Esophagus squamous epithelium (tissue), 4 donors: ENCODE measurements at regions not wholly inside any gene's neighbourhood (a gene's known extent, or its start where the extent isn't known, plus 50 kb on each side); places are given as distances from the start of the nearest gene placed in this dataset.

Source experiments
- POLR2A ChIP-seq, 4 donors: fragments of 450-650 bp; IDR thresholded peaks; one replicate each; pipeline ENCODE4 v1.6.1; 2017; ENCODE audit warnings: antibody characterized with exemption in 4 of 4, mild to moderate bottlenecking in 4 of 4, moderate library complexity in 3 of 4
- TF ChIP-seq, protein P1 (sequence below), 6 experiments: fragments of 450-650 bp in 4 of 6; fragments of 200-600 bp in 2 of 6; sonication (generic) in 2 of 6; IDR thresholded peaks; one replicate each; pipeline ENCODE4 v1.5.1; 2016 to 2019; ENCODE audit warnings: antibody characterized with exemption in 6 of 6, mild to moderate bottlenecking in 4 of 6, moderate library complexity in 4 of 6

DNA sequence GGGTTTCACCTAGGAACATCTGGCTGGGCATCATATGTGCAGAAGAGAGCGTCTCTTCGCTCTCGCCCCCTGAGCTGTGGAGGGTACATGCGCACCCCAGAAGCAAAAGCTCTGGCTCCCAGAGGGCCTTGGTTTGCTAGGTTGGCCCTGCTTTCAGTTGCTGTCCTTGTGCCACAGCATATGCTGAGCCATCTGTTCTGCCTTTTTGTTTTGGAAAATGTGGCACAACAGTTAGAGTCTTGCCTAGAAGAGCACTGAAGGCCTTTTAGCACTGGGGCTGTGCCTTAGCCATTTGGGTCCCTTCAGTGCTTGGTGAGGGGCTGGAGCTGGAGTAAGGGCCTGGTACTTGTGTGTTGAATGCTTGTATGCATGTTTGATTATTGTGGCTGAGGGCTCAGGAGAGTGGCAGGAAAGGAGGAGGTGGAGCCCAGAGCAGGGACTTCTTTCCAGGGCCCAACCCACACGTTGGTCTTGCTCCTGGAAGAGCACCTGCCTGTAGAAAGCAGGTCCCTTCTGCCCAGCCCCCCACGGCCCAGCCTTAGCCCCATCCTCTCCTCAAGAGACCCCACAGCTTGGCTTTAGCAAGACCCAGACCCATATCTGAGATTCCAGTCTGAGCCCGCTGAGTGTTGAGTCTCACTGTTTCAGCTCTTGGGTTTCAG lies 113.7 kb downstream of the SLC25A47 start:
- no peak for TF ChIP-seq POLR2A (IDR thresholded peaks at IDR 0.05)
- TF ChIP-seq, protein P1, sequence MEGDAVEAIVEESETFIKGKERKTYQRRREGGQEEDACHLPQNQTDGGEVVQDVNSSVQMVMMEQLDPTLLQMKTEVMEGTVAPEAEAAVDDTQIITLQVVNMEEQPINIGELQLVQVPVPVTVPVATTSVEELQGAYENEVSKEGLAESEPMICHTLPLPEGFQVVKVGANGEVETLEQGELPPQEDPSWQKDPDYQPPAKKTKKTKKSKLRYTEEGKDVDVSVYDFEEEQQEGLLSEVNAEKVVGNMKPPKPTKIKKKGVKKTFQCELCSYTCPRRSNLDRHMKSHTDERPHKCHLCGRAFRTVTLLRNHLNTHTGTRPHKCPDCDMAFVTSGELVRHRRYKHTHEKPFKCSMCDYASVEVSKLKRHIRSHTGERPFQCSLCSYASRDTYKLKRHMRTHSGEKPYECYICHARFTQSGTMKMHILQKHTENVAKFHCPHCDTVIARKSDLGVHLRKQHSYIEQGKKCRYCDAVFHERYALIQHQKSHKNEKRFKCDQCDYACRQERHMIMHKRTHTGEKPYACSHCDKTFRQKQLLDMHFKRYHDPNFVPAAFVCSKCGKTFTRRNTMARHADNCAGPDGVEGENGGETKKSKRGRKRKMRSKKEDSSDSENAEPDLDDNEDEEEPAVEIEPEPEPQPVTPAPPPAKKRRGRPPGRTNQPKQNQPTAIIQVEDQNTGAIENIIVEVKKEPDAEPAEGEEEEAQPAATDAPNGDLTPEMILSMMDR (IDR thresholded peaks at IDR 0.05), result no peak
